ENCODE measurements at regions not wholly inside any gene's neighbourhood (a gene's known extent, or its start where the extent isn't known, plus 50 kb on each side); places are given as distances from the start of the nearest gene placed in this dataset.
"Not testable (repeated sequence)": the region's sequence is repeated elsewhere in the genome, so short reads cannot be mapped to it uniquely, and the experiment has no call there.

DNA sequence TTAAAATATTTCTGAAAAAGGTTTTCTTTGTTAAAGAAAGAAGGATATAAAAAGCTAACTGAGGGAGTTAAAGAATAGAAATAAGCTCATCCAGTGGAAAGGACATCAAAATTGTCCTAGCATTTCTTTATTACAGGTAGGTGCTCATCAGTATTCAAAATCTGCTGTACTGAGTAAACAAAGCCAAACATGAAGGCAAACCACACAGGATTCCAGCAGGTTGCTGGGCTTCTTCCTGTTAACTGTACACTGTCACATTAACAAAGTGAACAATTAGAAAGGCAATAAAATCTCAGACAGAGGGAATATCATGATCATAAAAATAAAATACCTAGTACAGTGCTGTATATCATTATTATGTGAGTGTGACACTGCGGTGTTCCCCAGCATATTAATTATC, 1541.0 kb downstream of the SLITRK5 start:
- DNase-seq (no peak), ATAC-seq (no peak)

DNA sequence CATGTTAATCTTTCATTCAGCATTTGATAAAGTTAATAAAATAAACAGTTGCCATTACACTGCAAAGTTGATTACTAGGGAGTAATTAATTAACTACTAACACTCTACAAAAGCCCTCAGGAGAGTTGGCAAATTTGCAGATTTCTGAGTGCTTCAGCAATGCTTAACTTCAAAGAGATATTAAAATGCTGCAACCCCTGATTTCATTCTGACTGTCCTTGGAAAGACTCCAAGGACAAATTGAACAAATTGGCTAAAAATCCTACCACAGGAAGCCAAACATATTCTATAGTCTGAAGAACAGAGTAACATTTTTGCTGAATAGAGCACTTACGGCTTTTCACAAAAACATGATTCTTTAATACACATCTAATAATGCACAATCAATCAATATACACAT, 1543.0 kb downstream of the SLITRK5 start:
- no peak for ATAC-seq
- no peak for DNase-seq

DNA sequence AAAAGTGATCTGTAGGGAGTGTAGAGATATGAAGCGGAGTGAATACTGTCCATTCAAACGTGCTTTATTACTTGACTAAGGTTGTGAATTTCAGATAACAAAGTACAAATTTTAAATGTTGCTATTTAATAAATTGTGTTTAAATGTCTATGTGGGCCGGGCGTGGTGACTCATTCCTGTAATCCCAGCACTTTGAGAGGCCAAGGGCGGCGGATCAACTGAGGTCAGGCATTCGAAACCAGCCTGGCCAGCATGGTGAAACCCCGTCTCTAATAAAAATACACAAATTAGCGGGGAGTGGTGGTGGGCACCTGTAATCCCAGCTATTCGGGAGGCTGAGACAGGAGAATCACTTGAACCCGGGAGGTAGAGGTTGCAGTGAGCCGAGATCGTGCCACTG, 1544.1 kb downstream of the SLITRK5 start:
- ATAC-seq: not testable (repeated sequence)

DNA sequence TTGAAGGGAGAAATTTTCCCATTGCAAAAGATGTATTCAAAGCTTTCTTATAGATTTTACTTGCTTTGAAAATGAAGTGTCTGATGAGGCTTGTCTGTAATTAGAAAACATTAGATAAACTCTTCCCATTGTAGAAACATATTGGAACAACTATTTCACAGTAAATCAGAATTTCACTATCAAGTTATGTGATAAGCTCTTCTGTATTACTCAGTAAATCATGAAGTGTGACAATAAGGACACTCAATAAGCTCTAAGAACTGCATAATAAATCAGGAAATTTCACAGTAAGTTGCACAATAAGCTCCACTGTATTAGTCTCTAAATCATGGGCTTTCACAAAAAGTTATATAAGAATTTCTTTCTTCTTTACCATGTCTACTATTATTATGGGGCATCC, 1546.6 kb downstream of the SLITRK5 start:
- ATAC-seq (no peak), DNase-seq (no peak)

More for the DNA sequence above, 1544.1 kb downstream of the SLITRK5 start:
- not testable (repeated sequence) for DNase-seq

DNA sequence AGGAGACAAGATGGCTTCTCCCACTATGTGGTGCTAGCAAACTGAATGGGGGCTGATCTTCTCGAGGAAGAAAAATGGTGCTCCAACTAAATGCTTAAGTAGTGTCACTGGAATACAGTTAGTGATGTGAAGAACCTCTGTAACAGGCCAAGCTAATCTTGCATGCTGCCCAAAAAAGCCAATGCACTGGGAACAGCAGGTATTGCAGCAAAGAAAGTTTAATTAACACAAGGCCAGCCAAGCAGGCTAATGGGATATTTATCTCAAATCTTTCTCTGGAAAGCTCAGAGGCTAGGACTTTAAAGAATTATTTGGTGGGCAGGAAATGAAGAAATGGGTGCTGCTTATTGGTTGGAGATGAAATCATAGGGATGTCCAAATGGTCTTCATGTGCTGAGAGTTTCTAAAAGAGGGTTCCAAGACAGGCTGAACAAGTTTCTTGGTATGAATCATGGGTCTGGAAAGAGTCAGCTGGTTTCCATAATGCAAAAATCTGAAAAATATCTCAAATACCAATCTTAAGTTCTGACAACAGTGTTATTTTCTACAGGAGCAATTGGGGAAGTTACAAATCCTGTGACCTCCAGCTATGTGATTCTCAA, 1550.5 kb downstream of the SLITRK5 start:
- DNase-seq (no peak), ATAC-seq (no peak)

GRCh38 chr13:89227356-89227755, 1556.2 kb downstream of the SLITRK5 start:
- ATAC-seq (no peak), DNase-seq (no peak)

DNA sequence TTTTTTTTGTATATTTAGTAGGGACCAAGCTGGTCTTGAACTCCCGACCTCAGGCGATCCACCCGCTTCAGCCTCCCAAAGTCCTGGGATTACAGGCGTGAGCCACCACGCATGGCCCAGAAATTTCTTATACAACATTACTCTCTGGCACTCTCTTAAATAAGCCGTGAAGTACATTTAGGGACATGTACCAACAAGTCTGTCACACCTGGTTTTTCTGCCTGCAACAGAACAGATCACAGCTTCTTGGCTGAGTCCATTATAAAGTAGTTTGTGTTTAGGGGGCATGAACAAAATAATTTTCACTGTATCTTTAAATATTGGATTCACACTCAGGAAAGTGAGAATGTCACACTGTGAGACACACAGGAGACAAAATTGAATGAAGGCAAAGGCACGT, 1567.3 kb downstream of the SLITRK5 start:
- ATAC-seq (no peak), DNase-seq (no peak)

GRCh38 chr13:89239361-89240127, 1568.4 kb downstream of the SLITRK5 start:
- no peak for ATAC-seq
- no peak for DNase-seq

DNA sequence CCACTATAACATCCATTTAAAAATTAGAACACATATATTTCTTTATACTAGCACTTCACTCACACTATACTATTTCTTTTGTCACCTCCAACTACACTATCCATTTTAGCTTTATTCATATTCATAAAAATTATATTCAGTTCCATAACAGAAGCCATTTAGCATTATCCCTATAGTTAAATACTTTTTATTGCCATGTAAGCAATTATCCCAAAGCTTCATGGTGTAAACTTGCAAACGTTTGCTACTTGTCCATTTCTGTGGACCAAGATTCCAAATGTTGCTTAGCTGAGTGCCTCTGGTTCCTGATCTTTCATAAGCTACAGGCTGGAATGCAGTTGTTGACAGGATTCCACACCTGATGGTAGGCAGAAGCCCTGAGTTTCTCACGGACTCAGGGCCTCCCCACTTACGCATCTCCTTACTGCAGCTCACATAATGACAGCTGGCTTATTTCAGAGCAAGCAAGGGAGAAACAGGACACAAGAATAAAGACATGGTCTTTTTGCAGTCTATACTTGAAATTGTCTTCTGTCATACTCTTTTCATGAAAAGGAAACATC, 1584.8 kb downstream of the SLITRK5 start:
- ATAC-seq: no peak
- no peak for DNase-seq

- no peak for ATAC-seq
- DNase-seq: no peak
Measured at GRCh38 chr13:89267734-89268133, 1596.6 kb downstream of the SLITRK5 start.

DNA sequence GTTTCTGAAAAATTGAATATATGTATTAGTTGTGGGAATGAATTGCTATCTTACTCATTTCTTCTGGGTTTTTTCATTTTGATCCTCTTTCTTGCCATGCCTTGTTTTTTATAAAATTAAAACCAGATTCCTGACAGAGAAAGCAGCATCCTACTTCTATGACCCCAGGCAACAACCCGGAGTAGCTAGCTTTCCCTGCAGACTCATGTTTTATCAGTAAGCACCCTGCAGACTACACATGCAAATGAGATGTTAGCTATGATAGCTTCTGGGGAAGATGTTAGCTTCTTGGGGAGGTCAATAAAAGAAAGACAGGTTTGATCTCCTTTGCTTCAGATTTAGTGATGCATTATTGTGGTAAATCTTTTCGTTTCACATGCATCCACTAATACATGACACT, 1598.6 kb downstream of the SLITRK5 start:
- ATAC-seq: no peak
- DNase-seq: no peak

DNA sequence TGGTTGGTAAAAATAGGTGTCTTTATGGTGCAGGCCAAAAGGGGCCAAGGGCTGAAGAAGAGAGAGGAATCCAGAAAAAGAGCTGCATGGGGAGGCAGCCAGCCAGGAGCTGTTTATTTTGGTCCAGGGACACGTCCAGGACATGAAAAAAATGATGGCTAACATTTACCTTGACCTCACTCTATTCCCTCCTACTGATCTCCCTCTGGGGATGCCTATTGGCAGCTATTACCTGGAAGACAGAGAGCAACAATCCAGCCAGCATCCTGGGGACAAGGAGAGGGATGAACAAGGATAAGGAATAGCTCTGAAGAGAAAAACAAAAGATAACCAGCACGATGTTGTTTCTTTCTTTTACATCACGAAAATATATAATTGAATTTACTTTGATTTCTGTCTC, 1599.6 kb downstream of the SLITRK5 start:
- DNase-seq (no peak), ATAC-seq (no peak)

DNA sequence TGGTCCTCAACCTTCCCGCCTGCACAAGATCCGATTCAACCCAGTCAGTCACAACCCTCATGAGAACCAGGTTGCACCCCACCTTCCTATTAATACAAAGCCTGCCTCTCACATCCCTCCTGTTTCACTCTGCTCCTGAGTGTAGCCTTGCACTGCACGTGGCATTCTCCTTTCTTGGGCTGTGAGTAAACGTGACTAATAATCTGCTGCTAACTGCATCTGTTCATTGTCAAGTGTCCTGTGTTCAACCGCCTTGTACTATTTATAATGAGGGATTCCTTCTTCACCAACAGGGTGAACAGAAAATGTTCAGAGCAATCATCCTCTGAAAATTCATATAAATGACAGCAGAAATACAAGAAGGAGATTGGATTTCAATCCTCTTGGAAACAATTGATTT, 1608.2 kb downstream of the SLITRK5 start:
- ATAC-seq: no peak
- no peak for DNase-seq

GRCh38 chr13:89281331-89281730, 1610.2 kb downstream of the SLITRK5 start:
- no peak for DNase-seq
- no peak for ATAC-seq

GRCh38 chr13:89282241-89282640, 1611.1 kb downstream of the SLITRK5 start:
- DNase-seq (no peak), ATAC-seq (no peak)

GRCh38 chr13:89287381-89287780, 1616.2 kb downstream of the SLITRK5 start:
- ATAC-seq: no peak
- DNase-seq: no peak

DNA sequence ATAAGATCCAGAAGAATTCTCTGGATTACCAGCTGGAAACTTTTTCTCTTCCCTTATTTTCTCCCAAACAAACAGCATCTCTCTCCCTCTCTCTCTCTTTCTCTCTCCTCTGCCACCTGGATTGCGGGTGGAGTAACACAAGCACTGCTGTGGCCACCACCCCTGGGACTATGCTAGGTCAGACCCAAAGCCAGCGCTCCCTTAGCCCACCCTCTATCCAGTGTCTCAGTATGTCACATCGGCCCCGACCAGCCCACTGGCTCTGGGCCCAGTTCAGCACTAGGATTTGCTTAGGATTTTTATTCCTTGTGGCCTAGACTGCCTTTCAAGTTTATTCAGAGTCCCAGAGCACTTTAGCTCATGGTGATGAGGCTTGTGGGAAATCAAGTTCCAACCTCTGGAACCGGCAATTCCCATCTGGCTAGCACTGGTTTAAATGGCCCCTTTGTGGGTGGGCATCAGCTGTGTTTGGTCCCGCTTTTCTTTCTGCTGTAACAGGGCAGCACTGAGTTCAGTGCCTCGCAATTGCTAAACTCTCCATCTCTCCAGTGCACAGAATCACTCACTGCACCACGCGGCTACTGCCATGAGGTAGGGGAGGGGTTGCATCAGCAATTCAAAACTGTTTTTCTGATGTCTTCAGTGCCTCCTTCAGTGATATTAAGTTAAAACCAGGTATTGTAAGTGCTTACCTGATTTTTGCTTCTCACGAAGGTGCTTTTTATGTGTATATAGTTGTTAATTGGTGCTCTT, 1623.1 kb downstream of the SLITRK5 start:
- no peak for DNase-seq
- ATAC-seq: no peak

DNA sequence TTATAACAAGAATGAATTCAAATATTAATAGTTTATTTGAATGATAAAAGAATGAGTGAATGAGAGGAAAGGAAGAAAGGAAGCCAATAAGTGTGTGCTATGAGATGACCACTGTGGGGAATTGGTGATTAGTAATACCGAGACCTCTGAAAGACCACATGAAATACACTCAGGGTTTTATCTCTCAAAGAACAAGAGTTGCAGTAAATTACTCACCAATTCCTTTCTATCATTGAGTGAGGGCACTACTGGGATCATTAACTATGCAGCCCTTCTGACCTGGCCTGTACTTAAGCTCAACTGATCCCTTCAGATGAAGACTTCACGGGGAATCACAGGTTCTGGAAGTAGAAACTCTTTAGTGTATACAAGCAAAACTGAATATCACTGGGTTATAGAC, 1636.1 kb downstream of the SLITRK5 start:
- no peak for DNase-seq
- peak; percentile 28 for ATAC-seq

DNA sequence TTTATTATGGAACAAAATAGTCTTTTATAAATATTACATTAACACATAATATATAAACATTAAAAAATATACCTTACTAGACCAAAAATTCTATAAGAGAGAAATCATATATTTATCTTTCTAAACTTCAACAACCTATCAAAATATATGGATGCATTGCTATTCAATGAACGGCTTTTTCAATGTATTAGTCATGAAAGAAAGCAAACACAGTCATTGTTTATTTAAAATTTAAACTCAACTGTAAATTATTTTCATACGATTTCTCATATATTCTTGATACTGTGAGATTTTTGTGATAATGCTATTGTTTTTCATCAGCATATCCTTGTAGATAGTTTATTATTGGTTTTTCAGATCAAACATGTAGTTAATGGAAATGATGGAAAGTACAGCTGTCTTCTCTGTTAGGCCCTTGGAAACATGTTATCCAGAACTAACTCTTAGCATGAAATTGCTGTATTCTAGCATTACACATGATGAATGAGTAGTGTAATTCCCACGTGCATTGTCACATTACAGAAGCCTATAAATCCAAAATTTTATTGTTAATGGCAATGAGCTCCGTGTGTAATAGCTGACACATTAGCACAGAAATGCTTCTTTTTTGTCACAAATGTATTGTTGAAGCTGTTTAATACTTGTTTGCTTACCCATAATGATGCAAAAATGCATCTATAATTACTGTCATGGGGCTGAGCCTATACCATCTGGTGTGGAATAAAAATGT, 1639.9 kb downstream of the SLITRK5 start:
- DNase-seq: no peak
- no peak for ATAC-seq

DNA sequence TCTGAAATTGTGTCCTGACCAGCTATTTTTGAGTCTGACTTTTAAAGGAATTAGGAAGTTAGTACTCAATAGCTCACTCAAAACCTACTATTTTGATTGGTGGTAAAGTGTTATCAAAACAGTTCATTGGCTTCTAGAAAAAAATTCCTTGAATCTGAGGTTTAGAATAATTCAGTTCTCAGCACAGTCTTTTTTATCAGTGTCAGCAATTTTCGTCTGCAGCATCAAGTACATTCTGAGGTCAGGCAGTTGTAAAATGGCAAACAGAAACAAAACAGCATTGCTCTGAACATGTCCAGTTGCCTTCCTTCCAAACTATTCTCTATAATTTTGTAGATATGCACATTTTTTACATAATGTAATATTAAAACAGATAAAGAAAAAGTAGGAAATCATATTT, 1644.1 kb downstream of the SLITRK5 start:
- ATAC-seq: no peak
- no peak for DNase-seq

DNA sequence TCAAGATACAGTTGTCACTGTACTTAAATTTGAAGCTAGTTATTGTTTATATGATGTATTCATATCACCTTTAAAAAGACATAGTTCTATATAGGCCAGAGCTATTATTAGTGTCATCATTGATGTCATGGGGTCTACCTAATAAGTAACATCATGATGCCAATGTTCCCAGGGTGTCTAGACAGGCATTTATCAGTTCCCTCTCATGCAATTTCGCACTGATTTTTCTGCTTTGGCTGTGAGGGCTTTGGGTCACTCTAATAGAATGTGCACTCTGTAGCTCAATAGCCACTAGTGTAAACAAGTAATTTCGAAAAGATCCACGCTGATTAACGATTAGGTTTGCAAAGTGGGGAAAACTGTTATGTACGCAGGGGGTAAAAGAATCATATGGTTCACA, 1651.3 kb downstream of the SLITRK5 start:
- ATAC-seq: no peak

GRCh38 chr13:89324582-89324981, 1653.4 kb downstream of the SLITRK5 start:
- no peak for ATAC-seq
- no peak for DNase-seq

More for the DNA sequence above, 1651.3 kb downstream of the SLITRK5 start:
- DNase-seq: no peak

Measured in stimulated activated naive CD8-positive, alpha-beta T cell treated with anti-CD3 and anti-CD28 coated beads, Interleukin-15, Interleukin-2, amounts not matched to agents 100 U/mL and 50 U/mL, for 24 hours (primary cell).